ENCODE measurements at regions not wholly inside any gene's neighbourhood (a gene's known extent, or its start where the extent isn't known, plus 50 kb on each side); places are given as distances from the start of the nearest gene placed in this dataset.

GRCh38 chr2:221818616-221819320 lies 246.7 kb upstream of the EPHA4 start:
- Histone ChIP-seq H3K79me1 (ENCODE audit: low read depth in 1 of 2, low read length in 2 of 2) (no peaks in the 10 kb centered on the region), H3K9me1 (ENCODE audit: insufficient read depth, low read length) (no peaks in the 10 kb centered on the region), H3K9me3 (ENCODE audit: control insufficient read depth, insufficient read depth, low read length) (no peaks in the 10 kb centered on the region), H2AFZ (replicated peaks; ENCODE audit: low read length, poor library complexity) (no peak overlapping the region), H2BK20ac (ENCODE audit: low read depth, low read length) (no peak overlapping the region), H3K4me3 (ENCODE audit: insufficient read depth, low read depth, low read length) (no peak overlapping the region), H3K23ac (ENCODE audit: low read depth, low read length) (no peak overlapping the region), H3K14ac (replicated peaks; ENCODE audit: low read depth, low read length) (no peak overlapping the region), H3K27me3 (ENCODE audit: control insufficient read depth, insufficient read depth, low read length) (no peaks in the 10 kb centered on the region), H3K9ac (ENCODE audit: low read depth, low read length) (no peak overlapping the region), H3K4ac (ENCODE audit: low read depth, low read length) (no peak overlapping the region), H2BK5ac (ENCODE audit: low read depth, low read length, poor library complexity, severe bottlenecking) (no peak overlapping the region), H3K27ac (ENCODE audit: insufficient read depth, low read length) (no peak overlapping the region), H4K5ac (ENCODE audit: low read depth, low read length) (no peak overlapping the region), H2AK5ac (ENCODE audit: low read depth, low read length) (no peak overlapping the region), H3K4me1 (ENCODE audit: control insufficient read depth, insufficient read depth, low read length) (no peaks in the 10 kb centered on the region), H2BK15ac (ENCODE audit: low read depth, low read length) (no peak overlapping the region), H4K20me1 (ENCODE audit: insufficient read depth, low read length) (no peaks in the 10 kb centered on the region), H4K91ac (ENCODE audit: insufficient read depth, low read depth, low read length) (no peak overlapping the region), H2BK120ac (ENCODE audit: low read depth, low read length) (no peak overlapping the region), H3K56ac (ENCODE audit: extremely low read depth, insufficient read depth, low read length) (no peak overlapping the region), H3K4me2 (ENCODE audit: low read depth, low read length) (no peak overlapping the region), H3K18ac (ENCODE audit: low read depth, low read length) (no peak overlapping the region), H2AK9ac (replicated peaks; ENCODE audit: low read depth, low read length, poor library complexity) (no peak overlapping the region), H3K36me3 (ENCODE audit: control insufficient read depth, insufficient read depth, low read length) (no peaks in the 10 kb centered on the region), H4K8ac (ENCODE audit: low read depth in 2 of 2, low read length in 2 of 2) (no peak overlapping the region)
- ATAC-seq (ENCODE audit: low read depth) = no peak
- no TSS peak for BruUV-seq (replicated peaks)
- POLR2A ChIA-PET (ENCODE audit: unreplicated experiment) = no interaction called here
- CTCF ChIA-PET = no interaction called here
- DNase-seq = no peak
- no CpG with 5 or more reads among the region's 9 CpGs for WGBS, 2 experiments (ENCODE audit: extremely low coverage in 2 of 2, insufficient read length in 1 of 2)
- intact Hi-C loops (cut with micrococcal nuclease) = no loop called here
- TF ChIP-seq MXI1 (IDR thresholded peaks at IDR 0.05; ENCODE audit: borderline replicate concordance, low read depth, low read length) (no peak), MAFK (IDR thresholded peaks at IDR 0.05; ENCODE audit: low read depth, low read length) (no peak), CHD1 (IDR thresholded peaks at IDR 0.05; ENCODE audit: low read depth, low read length) (no peak), CEBPB (IDR thresholded peaks at IDR 0.05; ENCODE audit: low read depth, low read length) (no peak), CTCF (conservative IDR thresholded peaks at IDR 0.05; ENCODE audit: low read depth, low read length) (no peak), RAD21 (IDR thresholded peaks at IDR 0.05; ENCODE audit: low read length) (no peak), POLR2A (IDR thresholded peaks at IDR 0.05; ENCODE audit: low read depth, low read length) (no peak), RFX5 (IDR thresholded peaks at IDR 0.05; ENCODE audit: low read depth, low read length) (no peak), ELK1 (IDR thresholded peaks at IDR 0.05; ENCODE audit: borderline replicate concordance, low read depth, low read length) (no peak), NFE2L2 (IDR thresholded peaks at IDR 0.05; ENCODE audit: low read depth, low read length) (no peak), BHLHE40 (IDR thresholded peaks at IDR 0.05; ENCODE audit: low read depth, low read length) (no peak), SMC3 (IDR thresholded peaks at IDR 0.05; ENCODE audit: low read depth, low read length) (no peak), RCOR1 (IDR thresholded peaks at IDR 0.05; ENCODE audit: insufficient replicate concordance, low read length) (no peak), MAZ (IDR thresholded peaks at IDR 0.05; ENCODE audit: borderline replicate concordance, low read depth, low read length) (no peak)
- TF ChIP-seq, protein P1, sequence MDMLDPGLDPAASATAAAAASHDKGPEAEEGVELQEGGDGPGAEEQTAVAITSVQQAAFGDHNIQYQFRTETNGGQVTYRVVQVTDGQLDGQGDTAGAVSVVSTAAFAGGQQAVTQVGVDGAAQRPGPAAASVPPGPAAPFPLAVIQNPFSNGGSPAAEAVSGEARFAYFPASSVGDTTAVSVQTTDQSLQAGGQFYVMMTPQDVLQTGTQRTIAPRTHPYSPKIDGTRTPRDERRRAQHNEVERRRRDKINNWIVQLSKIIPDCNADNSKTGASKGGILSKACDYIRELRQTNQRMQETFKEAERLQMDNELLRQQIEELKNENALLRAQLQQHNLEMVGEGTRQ (IDR thresholded peaks at IDR 0.05; ENCODE audit: low read depth, low read length) = no peak
- dilution Hi-C loops (cut with HindIII; ENCODE audit: low sequenced_read_pairs, unreplicated experiment) = no loop called here
- in situ Hi-C loops (cut with MboI; ENCODE audit: low sequenced_read_pairs) = no loop called here
